ENCODE measurements at regions not wholly inside any gene's neighbourhood (a gene's known extent, or its start where the extent isn't known, plus 50 kb on each side); places are given as distances from the start of the nearest gene placed in this dataset.
A peak's percentile ranks its signal among the peaks of the same experiment; 100 is the strongest.

DNA sequence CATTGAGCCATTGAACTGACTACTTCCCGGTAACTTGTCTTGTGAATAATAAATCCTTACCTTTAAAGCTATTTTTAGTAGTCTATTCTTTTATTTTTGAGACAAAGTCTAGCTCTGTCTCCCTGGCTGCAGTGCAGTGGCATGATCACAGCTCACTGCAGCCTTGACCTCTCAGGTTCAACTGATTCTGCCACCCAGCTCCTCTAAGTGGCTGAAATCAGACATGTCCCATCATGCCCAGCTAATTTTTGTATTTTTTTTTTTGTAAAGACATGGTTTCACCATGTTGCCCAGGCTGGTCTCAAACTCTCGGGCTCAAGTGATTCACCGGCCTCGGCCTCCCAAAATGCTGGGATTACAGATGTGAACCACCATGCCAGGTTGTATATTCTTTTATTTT is 59.3 kb upstream of the PTGS2 start:
- peak; percentile 3 for DNase-seq
- in situ Hi-C loops (cut with MboI; ENCODE audit: low pct_unique_long_range_greater_than_20kb, low sequenced_read_pairs), result no loop called here

DNA sequence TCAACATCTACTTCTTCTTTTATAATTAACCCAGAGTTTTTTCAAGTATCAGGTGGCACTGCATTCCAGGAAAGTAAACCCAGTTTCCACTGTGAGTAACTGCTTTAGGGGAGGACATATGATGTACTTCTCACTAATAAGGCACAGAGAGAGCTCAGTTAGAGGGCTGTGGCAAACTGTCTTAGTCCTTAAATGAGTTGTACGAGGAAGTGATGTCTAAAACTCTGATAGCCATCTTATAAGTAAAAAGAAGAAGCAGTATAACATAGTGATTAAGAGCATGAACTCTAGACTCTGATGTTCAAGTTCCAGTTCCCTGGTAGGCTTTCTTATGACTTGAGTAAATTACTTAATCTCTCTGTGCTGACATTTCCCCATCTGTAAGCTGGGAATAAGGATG is 58.7 kb upstream of the PTGS2 start:
- DNase-seq, result peak; percentile 24
- in situ Hi-C loops (cut with MboI; ENCODE audit: low pct_unique_long_range_greater_than_20kb, low sequenced_read_pairs), result no loop called here

DNA sequence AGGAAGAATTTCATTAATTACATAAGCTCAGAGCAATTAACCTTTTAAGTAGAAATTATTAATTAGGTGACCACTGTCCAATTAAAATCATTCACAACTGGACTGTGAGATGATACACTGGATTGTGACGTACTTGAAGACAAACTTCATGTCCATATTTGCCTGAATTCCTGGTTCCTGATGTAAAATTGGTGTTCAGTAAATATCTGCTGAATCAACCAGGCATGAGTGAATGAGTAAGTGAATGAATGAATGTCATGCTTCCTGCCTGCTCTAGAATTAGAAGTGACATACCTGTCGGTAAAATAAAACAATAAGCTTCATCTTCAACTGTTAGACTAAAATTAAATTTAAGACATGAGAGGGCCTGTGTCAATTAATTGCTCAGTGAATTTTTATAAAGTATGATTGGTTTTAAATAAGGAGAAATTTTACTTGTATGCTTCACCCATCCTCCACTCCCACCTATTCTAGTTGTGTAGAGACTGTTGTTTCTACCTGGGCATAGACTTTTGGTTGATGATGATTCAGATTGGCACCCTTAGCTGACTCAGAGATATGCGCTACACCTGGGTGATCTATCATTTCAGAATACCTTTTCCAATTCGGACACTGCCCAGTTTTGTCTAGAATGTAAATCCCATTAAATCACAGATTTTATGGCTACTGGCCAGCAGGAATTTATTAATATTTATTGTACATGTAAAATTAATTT is 56.9 kb upstream of the PTGS2 start:
- in situ Hi-C loops (cut with MboI; ENCODE audit: low pct_unique_long_range_greater_than_20kb, low sequenced_read_pairs), result no loop called here
- no peak for DNase-seq

DNA sequence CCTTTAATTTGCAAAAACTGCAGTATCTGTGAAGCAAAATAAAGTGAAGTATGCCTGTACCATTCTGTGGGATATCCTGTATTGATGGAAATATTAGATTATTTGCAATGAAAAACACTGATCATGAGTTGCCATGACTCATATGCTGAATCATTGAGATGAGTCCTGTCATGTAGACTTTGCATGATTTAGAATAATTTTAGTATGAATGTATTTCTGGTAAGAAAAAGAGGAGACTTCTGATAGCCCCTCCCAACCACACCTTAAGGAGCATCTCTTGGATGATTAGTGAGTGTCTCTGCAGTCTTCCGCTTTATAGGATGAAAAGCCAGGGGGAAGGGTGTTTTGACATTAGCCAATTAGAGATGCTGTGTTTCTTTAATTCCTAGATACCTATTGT is 55.2 kb upstream of the PTGS2 start:
- in situ Hi-C loops (cut with MboI; ENCODE audit: low pct_unique_long_range_greater_than_20kb, low sequenced_read_pairs), result no loop called here
- DNase-seq, result no peak

DNA sequence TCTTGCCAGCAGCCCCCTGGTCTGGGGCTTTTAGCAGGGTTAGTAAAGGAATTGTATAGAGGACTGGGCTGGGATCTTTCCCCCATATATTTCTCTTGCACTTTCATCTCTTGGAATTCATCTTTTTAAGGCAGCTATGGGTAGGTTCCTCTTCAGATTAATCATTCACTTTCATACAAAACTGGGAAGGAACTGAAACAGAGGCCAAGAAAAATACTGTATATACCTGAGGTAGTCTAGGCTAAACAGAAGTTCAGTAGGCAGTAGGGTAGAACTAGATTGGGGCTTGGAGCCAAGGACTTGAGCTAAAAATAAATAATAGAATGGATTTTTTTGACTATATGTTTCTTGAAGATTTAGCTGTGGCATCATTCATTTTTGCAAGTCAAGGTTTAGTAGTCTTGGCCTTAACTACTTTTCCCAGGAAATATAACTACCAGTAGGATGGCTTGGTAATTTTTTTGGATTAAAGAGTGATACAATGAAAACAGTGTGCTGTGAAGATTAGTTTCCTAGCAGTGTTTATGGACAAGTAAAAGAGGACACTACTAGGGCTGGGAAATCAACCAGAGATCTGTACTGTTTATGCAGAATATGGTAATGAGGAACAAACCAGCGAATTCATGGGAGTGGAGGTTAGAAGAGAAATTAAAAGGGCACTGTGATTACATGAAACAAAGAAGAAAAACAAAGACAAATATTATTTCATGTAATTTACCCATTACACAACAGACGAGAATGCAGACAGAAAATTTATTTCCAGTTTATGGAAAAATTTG is 50.9 kb upstream of the PTGS2 start:
- in situ Hi-C loops (cut with MboI; ENCODE audit: low pct_unique_long_range_greater_than_20kb, low sequenced_read_pairs), result no loop called here

More for the DNA sequence above, 50.9 kb upstream of the PTGS2 start:
- DNase-seq, result no peak

Measured in KBM-7 (cell line).